ENCODE measurements at regions not wholly inside any gene's neighbourhood (a gene's known extent, or its start where the extent isn't known, plus 50 kb on each side); places are given as distances from the start of the nearest gene placed in this dataset. TPM values are rescaled to one million over a fixed set of nuclear protein-coding genes. Genes with fewer than 3 reads are reported as not detected.
A peak's percentile ranks its signal among the peaks of the same experiment; 100 is the strongest.
"Not testable (repeated sequence)": the region's sequence is repeated elsewhere in the genome, so short reads cannot be mapped to it uniquely, and the experiment has no call there.

GRCh38 chrX:71822314-71822713 lies 59.2 kb downstream of the CXorf49B start:
- not testable (repeated sequence) for H3K4me1 ChIP-seq (ENCODE audit: insufficient read depth); H3K27ac ChIP-seq (ENCODE audit: low read depth); H3K36me3 ChIP-seq (ENCODE audit: insufficient read depth); H3K4me3 ChIP-seq (ENCODE audit: low read depth, low read length); DNase-seq (ENCODE audit: extremely low spot score)
- 73% methylated on average over 3 of the region's 4 CpGs for WGBS

DNA sequence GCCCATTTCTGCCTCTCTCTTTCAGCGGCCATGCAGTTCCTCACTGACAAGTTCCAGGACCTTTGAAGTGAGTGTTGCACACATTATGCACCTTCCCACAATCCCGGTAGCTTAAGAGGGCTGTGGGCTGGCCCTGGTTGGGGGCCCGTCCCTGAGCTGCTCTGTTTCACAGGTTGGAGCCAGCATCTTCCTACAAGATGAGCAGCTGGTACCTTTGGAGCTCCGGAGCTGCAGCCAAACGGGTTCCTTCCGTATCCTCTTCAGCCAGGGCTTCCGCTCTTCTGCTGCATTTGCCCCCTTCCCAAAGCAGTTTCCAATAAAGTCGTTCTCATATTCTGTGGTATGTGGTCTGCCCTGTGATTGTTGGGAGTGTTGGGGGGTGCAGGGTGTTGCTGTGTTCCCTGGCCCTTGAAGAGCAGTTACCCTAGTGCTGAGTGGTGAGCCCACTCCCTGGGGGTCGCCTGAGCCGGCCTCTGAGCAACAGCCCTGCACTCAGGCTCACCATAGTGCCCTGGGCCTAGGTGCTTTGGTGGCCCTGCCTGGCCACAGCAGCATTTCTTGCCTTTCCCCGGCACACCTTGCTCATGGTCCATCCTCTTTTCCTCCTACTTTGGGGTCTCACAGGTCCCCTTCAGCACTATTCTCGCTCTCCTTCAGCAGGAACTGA lies 60.4 kb downstream of the CXorf49B start:
- H3K4me1 ChIP-seq (ENCODE audit: insufficient read depth): no peaks in the 10 kb centered on the region
- no peaks in the 10 kb centered on the region for H3K36me3 ChIP-seq (ENCODE audit: insufficient read depth)
- no peak for DNase-seq (ENCODE audit: extremely low spot score)
- H3K4me3 ChIP-seq (ENCODE audit: low read depth, low read length): no peak overlapping the region
- no peak overlapping the region for H3K27ac ChIP-seq (ENCODE audit: low read depth)
- WGBS: 76% methylated on average over 12 of the region's 12 CpGs

DNA sequence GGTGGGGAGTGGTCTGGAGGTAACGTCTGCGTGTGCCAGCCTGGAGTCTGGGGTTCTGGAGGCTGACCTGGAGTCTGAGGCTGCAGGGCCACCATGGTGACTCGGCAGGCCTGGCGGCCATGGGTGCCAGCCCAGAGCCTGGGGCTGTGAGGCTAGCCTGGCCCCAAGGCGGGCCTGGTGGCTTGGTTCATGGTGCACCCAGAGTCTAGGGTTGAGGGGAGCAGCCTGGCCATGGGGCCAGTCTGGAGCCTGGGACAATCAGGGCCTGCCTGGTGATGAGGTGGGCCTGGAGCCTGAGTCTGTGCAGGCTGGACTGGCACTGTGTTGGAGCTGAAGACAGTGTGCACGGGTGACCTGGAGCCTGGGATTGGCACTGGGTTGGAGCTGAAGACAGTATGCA lies 64.9 kb downstream of the CXorf49B start:
- Histone ChIP-seq H3K4me1 (ENCODE audit: insufficient read depth) (no peaks in the 10 kb centered on the region), H3K4me3 (ENCODE audit: low read depth, low read length) (no peak overlapping the region), H3K27ac (ENCODE audit: low read depth) (no peak overlapping the region), H3K36me3 (ENCODE audit: insufficient read depth) (no peaks in the 10 kb centered on the region)
- DNase-seq (ENCODE audit: extremely low spot score): no peak
- 93% methylated on average over 6 of the region's 6 CpGs for WGBS

DNA sequence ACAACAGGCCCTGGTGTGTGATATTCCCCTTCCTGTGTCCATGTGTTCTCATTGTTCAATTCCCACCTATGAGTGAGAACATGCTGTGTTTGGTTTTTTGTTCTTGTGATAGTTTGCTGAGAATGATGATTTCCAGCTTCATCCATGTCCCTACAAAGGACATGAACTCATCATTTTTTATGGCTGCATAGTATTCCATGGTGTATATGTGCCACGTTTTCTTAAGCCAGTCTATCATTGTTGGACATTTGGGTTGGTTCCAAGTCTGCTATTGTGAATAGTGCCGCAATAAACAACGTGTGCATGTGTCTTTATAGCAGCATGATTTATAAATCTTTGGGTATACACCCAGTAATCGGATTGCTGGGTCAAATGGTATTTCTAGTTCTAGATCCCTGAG lies 72.6 kb upstream of the NHSL2 start:
- 70% methylated on average over 4 of the region's 4 CpGs for WGBS
- H3K27ac ChIP-seq (ENCODE audit: low read depth); DNase-seq (ENCODE audit: extremely low spot score); H3K4me3 ChIP-seq (ENCODE audit: low read depth, low read length); H3K4me1 ChIP-seq (ENCODE audit: insufficient read depth); H3K36me3 ChIP-seq (ENCODE audit: insufficient read depth): not testable (repeated sequence)

- Histone ChIP-seq H3K4me3 (ENCODE audit: low read depth, low read length) (no peak overlapping the region), H3K4me1 (ENCODE audit: insufficient read depth) (no peaks in the 10 kb centered on the region), H3K27ac (ENCODE audit: low read depth) (no peak overlapping the region), H3K36me3 (ENCODE audit: insufficient read depth) (no peaks in the 10 kb centered on the region)
- 71% methylated on average over 1 of the region's 1 CpG for WGBS
- DNase-seq (ENCODE audit: extremely low spot score): no peak
Observed at GRCh38 chrX:71846429-71846828, 64.2 kb upstream of the NHSL2 start.

- WGBS: 87% methylated on average over 9 of the region's 9 CpGs
- no peak overlapping the region for H3K27ac ChIP-seq (ENCODE audit: low read depth)
- H3K4me1 ChIP-seq (ENCODE audit: insufficient read depth): no peaks in the 10 kb centered on the region
- no peaks in the 10 kb centered on the region for H3K36me3 ChIP-seq (ENCODE audit: insufficient read depth)
- DNase-seq (ENCODE audit: extremely low spot score): no peak
- no peak overlapping the region for H3K4me3 ChIP-seq (ENCODE audit: low read depth, low read length)
Observed at GRCh38 chrX:71852182-71852581, 58.5 kb upstream of the NHSL2 start.

GRCh38 chrX:71859637-71860036 lies 51.0 kb upstream of the NHSL2 start:
- H3K36me3 ChIP-seq (ENCODE audit: insufficient read depth): no peaks in the 10 kb centered on the region
- WGBS: 2% methylated on average over 3 of the region's 3 CpGs
- no peaks in the 10 kb centered on the region for H3K4me1 ChIP-seq (ENCODE audit: insufficient read depth)
- peak; percentile 0 for DNase-seq (ENCODE audit: extremely low spot score)
- no peak overlapping the region for H3K27ac ChIP-seq (ENCODE audit: low read depth)
- H3K4me3 ChIP-seq (ENCODE audit: low read depth, low read length): no peak overlapping the region

Small RNA genes lying in the stretch of these regions (small RNA-seq; reads per million reads assigned to genes)
- not detected for gene BX276092.3

Measured in urinary bladder (tissue), 4 donors.